ENCODE measurements at regions not wholly inside any gene's neighbourhood (a gene's known extent, or its start where the extent isn't known, plus 50 kb on each side); places are given as distances from the start of the nearest gene placed in this dataset.

GRCh38 chr5:120738568-120738967 is 274.5 kb downstream of the PRR16 start:
- DNase-seq = no peak

GRCh38 chr5:120740989-120741388 is 276.9 kb downstream of the PRR16 start:
- no peak for DNase-seq

GRCh38 chr5:120748474-120748873 is 284.4 kb downstream of the PRR16 start:
- no peak for DNase-seq

- DNase-seq = no peak
Measured at GRCh38 chr5:120749737-120750136, 285.6 kb downstream of the PRR16 start.

GRCh38 chr5:120759587-120759986 is 295.5 kb downstream of the PRR16 start:
- DNase-seq = no peak

GRCh38 chr5:120761986-120762385 is 297.9 kb downstream of the PRR16 start:
- DNase-seq = no peak

GRCh38 chr5:120765189-120765588 is 301.1 kb downstream of the PRR16 start:
- DNase-seq = no peak

- no peak for DNase-seq
Measured at GRCh38 chr5:120767178-120767820, 303.2 kb downstream of the PRR16 start.

GRCh38 chr5:120769312-120769872 is 305.3 kb downstream of the PRR16 start:
- no peak for DNase-seq

GRCh38 chr5:120771202-120771601 is 307.1 kb downstream of the PRR16 start:
- no peak for DNase-seq

GRCh38 chr5:120778491-120779484 is 314.7 kb downstream of the PRR16 start:
- DNase-seq = no peak

- no peak for DNase-seq
Measured at GRCh38 chr5:120779674-120780073, 315.6 kb downstream of the PRR16 start.

- no peak for DNase-seq
Measured at GRCh38 chr5:120788481-120788880, 324.4 kb downstream of the PRR16 start.

- no peak for DNase-seq
Measured at GRCh38 chr5:120789918-120790317, 325.8 kb downstream of the PRR16 start.

GRCh38 chr5:120790339-120790738 is 326.2 kb downstream of the PRR16 start:
- no peak for DNase-seq

GRCh38 chr5:120792477-120792876 is 328.4 kb downstream of the PRR16 start:
- DNase-seq = no peak

- no peak for DNase-seq
Measured at GRCh38 chr5:120794121-120794520, 330.0 kb downstream of the PRR16 start.

GRCh38 chr5:120803282-120803681 is 339.2 kb downstream of the PRR16 start:
- DNase-seq = no peak

- DNase-seq = no peak
Measured at GRCh38 chr5:120805131-120805530, 341.0 kb downstream of the PRR16 start.

- no peak for DNase-seq
Measured at GRCh38 chr5:120806202-120806601, 342.1 kb downstream of the PRR16 start.

- DNase-seq = no peak
Measured at GRCh38 chr5:120808135-120808534, 344.0 kb downstream of the PRR16 start.

GRCh38 chr5:120808606-120809005 is 344.5 kb downstream of the PRR16 start:
- DNase-seq = no peak

GRCh38 chr5:120813551-120813950 is 349.5 kb downstream of the PRR16 start:
- DNase-seq = no peak
